Thoracic aorta (tissue), 2 donors: ENCODE measurements at regions not wholly inside any gene's neighbourhood (a gene's known extent, or its start where the extent isn't known, plus 50 kb on each side); places are given as distances from the start of the nearest gene placed in this dataset.

ENCODE experiments used
- ATAC-seq: fragments of 150-250 bp; one replicate; pipeline ENCODE4 v1.8.0; 2017; ENCODE audit warnings: low read depth; ENCODE audit not compliant: insufficient number of reproducible peaks, low FRiP score
- DNase-seq: peaks from one replicate; pipeline ENCODE4 v3.0.0-alpha.2; 2020; ENCODE audit warnings: low spot score
- H3K27ac ChIP-seq, 2 donors: fragments of 200-600 bp; sonication (generic); 1 replicate in 1 of 2; 2 replicates in 1 of 2; pipeline ENCODE4 v1.5.1; 2016; ENCODE audit warnings: mild to moderate bottlenecking in 2 of 2, moderate library complexity in 2 of 2
- H3K27me3 ChIP-seq: fragments of 200-600 bp; sonication (generic); replicated peaks from 2 replicates; pipeline ENCODE4 v1.6.0; 2016; ENCODE audit warnings: mild to moderate bottlenecking; ENCODE audit not compliant: insufficient read depth
- H3K36me3 ChIP-seq: fragments of 200-600 bp; sonication (generic); one replicate; pipeline ENCODE4 v1.5.1; 2016
- H3K4me1 ChIP-seq, 2 donors: fragments of 200-600 bp; sonication (generic); 1 replicate in 1 of 2; 2 replicates in 1 of 2; pipeline versions ENCODE4 v1.5.1 to v1.6.0; 2016; ENCODE audit warnings: low read depth in 2 of 2, mild to moderate bottlenecking in 1 of 2; ENCODE audit not compliant: control insufficient read depth in 1 of 2
- H3K4me3 ChIP-seq: fragments of 200-600 bp; sonication (generic); 2 replicates; pipeline ENCODE4 v1.5.1; 2016; ENCODE audit warnings: mild to moderate bottlenecking
- H3K9me3 ChIP-seq: fragments of 200-600 bp; sonication (generic); 2 replicates; pipeline ENCODE4 v1.5.1; 2016
- TF ChIP-seq, protein P1 (sequence below): fragments of 200-600 bp; sonication (generic); IDR thresholded peaks from one replicate; pipeline ENCODE4 v1.5.1; 2019; ENCODE audit warnings: antibody characterized with exemption

GRCh38 chr7:94323844-94324243, 70.9 kb upstream of the COL1A2 start:
- ATAC-seq (no peak), DNase-seq (no peak)
- Histone ChIP-seq H3K4me3 (no peak overlapping the region), H3K27ac (no peak overlapping the region), H3K4me1 (peaks cover 0 to 19% of the 10 kb centered on the region in 2 donors), H3K36me3 (no peaks in the 10 kb centered on the region), H3K9me3 (peaks cover 3% of the 10 kb centered on the region), H3K27me3 (no peaks in the 10 kb centered on the region)
- TF ChIP-seq, protein P1, sequence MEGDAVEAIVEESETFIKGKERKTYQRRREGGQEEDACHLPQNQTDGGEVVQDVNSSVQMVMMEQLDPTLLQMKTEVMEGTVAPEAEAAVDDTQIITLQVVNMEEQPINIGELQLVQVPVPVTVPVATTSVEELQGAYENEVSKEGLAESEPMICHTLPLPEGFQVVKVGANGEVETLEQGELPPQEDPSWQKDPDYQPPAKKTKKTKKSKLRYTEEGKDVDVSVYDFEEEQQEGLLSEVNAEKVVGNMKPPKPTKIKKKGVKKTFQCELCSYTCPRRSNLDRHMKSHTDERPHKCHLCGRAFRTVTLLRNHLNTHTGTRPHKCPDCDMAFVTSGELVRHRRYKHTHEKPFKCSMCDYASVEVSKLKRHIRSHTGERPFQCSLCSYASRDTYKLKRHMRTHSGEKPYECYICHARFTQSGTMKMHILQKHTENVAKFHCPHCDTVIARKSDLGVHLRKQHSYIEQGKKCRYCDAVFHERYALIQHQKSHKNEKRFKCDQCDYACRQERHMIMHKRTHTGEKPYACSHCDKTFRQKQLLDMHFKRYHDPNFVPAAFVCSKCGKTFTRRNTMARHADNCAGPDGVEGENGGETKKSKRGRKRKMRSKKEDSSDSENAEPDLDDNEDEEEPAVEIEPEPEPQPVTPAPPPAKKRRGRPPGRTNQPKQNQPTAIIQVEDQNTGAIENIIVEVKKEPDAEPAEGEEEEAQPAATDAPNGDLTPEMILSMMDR = no peak

GRCh38 chr7:94324380-94325121, 70.1 kb upstream of the COL1A2 start:
- ATAC-seq = no peak
- peaks cover 0 to 19% of the 10 kb centered on the region in 2 donors for H3K4me1 ChIP-seq
- peaks cover 3% of the 10 kb centered on the region for H3K9me3 ChIP-seq
- TF ChIP-seq, protein P1 = no peak
- no peaks in the 10 kb centered on the region for H3K27me3 ChIP-seq
- DNase-seq = no peak
- no peak overlapping the region for H3K4me3 ChIP-seq
- H3K36me3 ChIP-seq = no peaks in the 10 kb centered on the region
- peak overlapping the region in 1 of 2 donors; percentile 2 for H3K27ac ChIP-seq

- DNase-seq (no peak), ATAC-seq (no peak)
- Histone ChIP-seq H3K4me1 (peaks cover 0 to 19% of the 10 kb centered on the region in 2 donors), H3K27ac (peak overlapping the region in 1 of 2 donors; percentile 2), H3K36me3 (no peaks in the 10 kb centered on the region), H3K27me3 (no peaks in the 10 kb centered on the region), H3K4me3 (no peak overlapping the region), H3K9me3 (peaks cover 3% of the 10 kb centered on the region)
- TF ChIP-seq, protein P1 = no peak
Observed at GRCh38 chr7:94325122-94325475, 69.6 kb upstream of the COL1A2 start.

GRCh38 chr7:94330269-94331020, 64.2 kb upstream of the COL1A2 start:
- ATAC-seq = no peak
- Histone ChIP-seq H3K4me1 (no peaks in the 10 kb centered on the region), H3K27me3 (no peaks in the 10 kb centered on the region), H3K9me3 (no peaks in the 10 kb centered on the region), H3K36me3 (no peaks in the 10 kb centered on the region), H3K27ac (no peak overlapping the region), H3K4me3 (no peak overlapping the region)
- TF ChIP-seq, protein P1 = no peak
- no peak for DNase-seq

DNA sequence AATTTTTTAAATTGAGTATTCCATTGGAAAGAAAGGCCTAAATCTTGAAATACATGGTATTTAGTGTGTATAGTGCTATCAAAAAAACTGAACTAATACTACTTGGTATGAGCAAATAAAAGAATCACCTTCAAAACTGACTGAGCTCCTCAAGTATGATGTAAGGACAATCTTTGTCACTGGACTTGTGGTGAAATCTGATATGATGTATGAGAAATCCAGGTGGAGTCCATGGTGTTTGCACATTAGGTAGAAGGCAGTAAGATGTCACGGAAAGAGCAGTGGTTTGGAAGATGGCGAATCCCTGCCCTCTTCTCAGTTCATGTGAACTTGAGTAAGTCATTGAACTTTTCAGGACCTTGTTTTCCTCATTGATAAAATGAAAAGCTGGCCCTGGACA, 62.1 kb upstream of the COL1A2 start:
- H3K27me3 ChIP-seq = no peaks in the 10 kb centered on the region
- H3K4me3 ChIP-seq = no peak overlapping the region
- H3K27ac ChIP-seq = no peak overlapping the region
- no peak for ATAC-seq
- H3K9me3 ChIP-seq = no peaks in the 10 kb centered on the region
- H3K36me3 ChIP-seq = no peaks in the 10 kb centered on the region
- TF ChIP-seq, protein P1 = no peak
- no peak for DNase-seq
- H3K4me1 ChIP-seq = no peaks in the 10 kb centered on the region
